B cell (primary cell): ENCODE measurements at regions not wholly inside any gene's neighbourhood (a gene's known extent, or its start where the extent isn't known, plus 50 kb on each side); places are given as distances from the start of the nearest gene placed in this dataset.

ENCODE experiments used
- ATAC-seq: fragments of 200-7000 bp; cut with Tn5 transposase; one replicate; pipeline ENCODE4 v1.10.0; 2021; ENCODE audit warnings: low read depth, mild to moderate bottlenecking, moderate number of reproducible peaks, moderate library complexity
- CTCF ChIA-PET: fragments of 350-600 bp; sonication (Branson Sonifier 250); formaldehyde crosslinking; loops from one replicate; lab custom pipeline; 2021; ENCODE audit warnings: antibody characterized with exemption, inconsistent platforms; lab: Charles Lee
- POLR2A ChIA-PET: fragments of 350-600 bp; sonication (Branson Sonifier 250); formaldehyde crosslinking; loops from one replicate; lab custom pipeline; 2021; ENCODE audit warnings: antibody characterized with exemption; lab: Charles Lee
- DNase-seq: peaks from one replicate; pipeline ENCODE4 v3.0.0; 2013
- H2AFZ ChIP-seq: 2 replicates; pipeline ENCODE4 v1.6.1; 2012; ENCODE audit warnings: mild to moderate bottlenecking, low read depth, low read length; ENCODE audit not compliant: insufficient read depth, poor library complexity, severe bottlenecking
- H3K27ac ChIP-seq, 2 donors: 1 replicate in 1 of 2; 2 replicates in 1 of 2; pipeline ENCODE4 v1.5.1; 2012 to 2013; ENCODE audit warnings: low read length in 2 of 2, mild to moderate bottlenecking in 2 of 2, moderate library complexity in 1 of 2
- H3K27me3 ChIP-seq, 4 experiments: fragments of 200-600 bp in 1 of 4; sonication (generic) in 1 of 4; replicated peaks in 1 of 4; 1 replicate in 2 of 4; 2 replicates in 2 of 4; pipeline versions ENCODE4 v1.6.1 to v1.7.0; 2013 to 2016; ENCODE audit warnings: low read length in 3 of 4, mild to moderate bottlenecking in 2 of 4, mixed read lengths in 1 of 4, moderate library complexity in 1 of 4; ENCODE audit not compliant: insufficient read depth in 4 of 4, control insufficient read depth in 3 of 4; ENCODE audit errors: control extremely low read depth in 1 of 4
- H3K36me3 ChIP-seq, 2 experiments: replicated peaks in 1 of 2; 1 replicate in 1 of 2; 2 replicates in 1 of 2; pipeline versions ENCODE4 v1.6.1 to v1.7.1; 2013; ENCODE audit warnings: low read length in 1 of 2; ENCODE audit not compliant: insufficient read depth in 2 of 2, control insufficient read depth in 1 of 2; ENCODE audit errors: control extremely low read depth in 1 of 2, extremely low read depth in 1 of 2
- H3K4me1 ChIP-seq, 2 donors: fragments of 200-600 bp in 1 of 2; sonication (generic) in 1 of 2; 1 replicate in 1 of 2; 2 replicates in 1 of 2; pipeline versions ENCODE4 v1.5.1 to v1.6.1; 2013 to 2017; ENCODE audit warnings: low read length in 2 of 2; ENCODE audit not compliant: control insufficient read depth in 2 of 2, insufficient read depth in 2 of 2
- H3K4me2 ChIP-seq: replicated peaks from 2 replicates; pipeline ENCODE3; 2012; ENCODE audit warnings: mild to moderate bottlenecking, low read depth, low read length; ENCODE audit not compliant: poor library complexity, severe bottlenecking
- H3K4me3 ChIP-seq, 5 experiments: fragments of 200-600 bp in 1 of 5; sonication (generic) in 1 of 5; 1 replicate in 3 of 5; 2 replicates in 2 of 5; pipeline versions ENCODE4 v1.5.1 to v1.7.0; 2011 to 2016; ENCODE audit warnings: low read length in 4 of 5, mild to moderate bottlenecking in 4 of 5, low read depth in 2 of 5, control low read depth in 1 of 5, moderate library complexity in 1 of 5; ENCODE audit not compliant: insufficient read depth in 1 of 5; ENCODE audit errors: control extremely low read depth in 1 of 5, extremely low read depth in 1 of 5
- H3K79me2 ChIP-seq: fragments of 200-600 bp; sonication (generic); one replicate; pipeline ENCODE4 v1.6.0; 2016; ENCODE audit warnings: low read length; ENCODE audit not compliant: control insufficient read depth, insufficient read depth
- H3K9ac ChIP-seq: fragments of 200-600 bp; sonication (generic); 2 replicates; pipeline ENCODE4 v1.6.1; 2017; ENCODE audit warnings: mild to moderate bottlenecking, low read length, moderate library complexity
- H3K9me3 ChIP-seq, 3 donors: one replicate each; pipeline versions ENCODE4 v1.6.1 to v1.7.1; 2013; ENCODE audit warnings: low read length in 2 of 3; ENCODE audit not compliant: control insufficient read depth in 2 of 3, insufficient read depth in 1 of 3; ENCODE audit errors: control extremely low read depth in 1 of 3
- H4K20me1 ChIP-seq: 2 replicates; pipeline ENCODE4 v1.6.0; 2012; ENCODE audit warnings: mild to moderate bottlenecking, low read length; ENCODE audit not compliant: insufficient read depth, control insufficient read depth, poor library complexity, severe bottlenecking
- H3K27ac Mint-ChIP-seq: one replicate; pipeline ENCODE4 v1.8.0; 2021; ENCODE audit warnings: mixed read lengths
- H3K27me3 Mint-ChIP-seq: one replicate; pipeline ENCODE4 v1.8.0; 2021; ENCODE audit warnings: mixed read lengths
- H3K4me1 Mint-ChIP-seq: one replicate; pipeline ENCODE4 v1.8.0; 2021; ENCODE audit warnings: mixed read lengths
- H3K4me3 Mint-ChIP-seq: one replicate; pipeline ENCODE4 v1.8.0; 2021; ENCODE audit warnings: mixed read lengths
- H3K9me3 Mint-ChIP-seq: one replicate; pipeline ENCODE4 v1.8.0; 2022; ENCODE audit warnings: mixed read lengths; ENCODE audit not compliant: insufficient read depth
- CTCF ChIP-seq: fragments of 200-600 bp; IDR thresholded peaks from one replicate; pipeline ENCODE4 v1.8.0; 2022; ENCODE audit warnings: antibody characterized with exemption, mild to moderate bottlenecking
- EZH2 ChIP-seq: IDR thresholded peaks from 2 replicates; pipeline ENCODE4 v1.6.1; 2012; ENCODE audit warnings: borderline replicate concordance, low read depth, mild to moderate bottlenecking, moderate library complexity, low read length; ENCODE audit not compliant: insufficient read depth, poor library complexity, severe bottlenecking
- WGBS: methylation state at CpG from one replicate; pipeline ENCODE4 v1.1.5; 2013; ENCODE audit warnings: missing lambda C conversion rate; ENCODE audit not compliant: insufficient coverage; 5-methylcytosine and 5-hydroxymethylcytosine counted together
- intact Hi-C: fragments of 100-400 bp; cut with micrococcal nuclease; formaldehyde crosslinking; loops from one replicate; pipeline ENCODE4 v1.10.0; 2022

GRCh38 chr11:15591112-15591537 is 476.4 kb downstream of the INSC start:
- no peaks in the 10 kb centered on the region for H3K27me3 ChIP-seq
- H3K9me3 Mint-ChIP-seq = no peaks in the 10 kb centered on the region
- H3K9me3 ChIP-seq = peaks cover 0 to 9% (median 0%) of the 10 kb centered on the region in 3 donors
- no peak overlapping the region for H3K27ac Mint-ChIP-seq
- no peak overlapping the region for H3K4me3 ChIP-seq
- no peak overlapping the region for H3K4me2 ChIP-seq
- no peaks in the 10 kb centered on the region for H3K36me3 ChIP-seq
- no peak overlapping the region for H3K9ac ChIP-seq
- no peak overlapping the region for H3K4me3 Mint-ChIP-seq
- H3K27me3 Mint-ChIP-seq = no peaks in the 10 kb centered on the region
- WGBS = 86% methylated on average over 5 of the region's 5 CpGs
- ChIA-PET POLR2A (no interaction called here), CTCF (no interaction called here)
- H3K4me1 ChIP-seq = no peaks in the 10 kb centered on the region
- DNase-seq = no peak
- H2AFZ ChIP-seq = no peak overlapping the region
- no peaks in the 10 kb centered on the region for H3K4me1 Mint-ChIP-seq
- no peak for TF ChIP-seq CTCF
- TF ChIP-seq EZH2 = no peak
- ATAC-seq = no peak
- H3K27ac ChIP-seq = no peak overlapping the region
- intact Hi-C loops = no loop called here
- H4K20me1 ChIP-seq = no peaks in the 10 kb centered on the region
- H3K79me2 ChIP-seq = no peaks in the 10 kb centered on the region

- H3K79me2 ChIP-seq = no peaks in the 10 kb centered on the region
- no peaks in the 10 kb centered on the region for H3K4me1 Mint-ChIP-seq
- no peak overlapping the region for H2AFZ ChIP-seq
- H3K9ac ChIP-seq = no peak overlapping the region
- no peaks in the 10 kb centered on the region for H3K27me3 ChIP-seq
- no peaks in the 10 kb centered on the region for H4K20me1 ChIP-seq
- H3K9me3 Mint-ChIP-seq = peaks cover 3% of the 10 kb centered on the region
- no peaks in the 10 kb centered on the region for H3K4me1 ChIP-seq
- POLR2A ChIA-PET = no interaction called here
- TF ChIP-seq EZH2 (no peak), CTCF (no peak)
- no peak overlapping the region for H3K27ac Mint-ChIP-seq
- peaks cover 0 to 9% (median 0%) of the 10 kb centered on the region in 3 donors for H3K9me3 ChIP-seq
- no peaks in the 10 kb centered on the region for H3K36me3 ChIP-seq
- 82% methylated on average over 4 of the region's 4 CpGs for whole genome bisulfite sequencing
- H3K27me3 Mint-ChIP-seq = no peaks in the 10 kb centered on the region
- intact Hi-C loops = no loop called here
- H3K4me3 Mint-ChIP-seq = no peak overlapping the region
- H3K27ac ChIP-seq = no peak overlapping the region
- H3K4me2 ChIP-seq = no peak overlapping the region
- no peak for ATAC-seq
- H3K4me3 ChIP-seq = no peak overlapping the region
- no peak for DNase-seq
- CTCF ChIA-PET = no interaction called here
Observed at GRCh38 chr11:15594607-15595006, 479.9 kb downstream of the INSC start.
